Colon (tissue), 2 donors: ENCODE measurements at regions not wholly inside any gene's neighbourhood (a gene's known extent, or its start where the extent isn't known, plus 50 kb on each side); places are given as distances from the start of the nearest gene placed in this dataset.

Source experiments
- FAIRE-seq: peaks from 2 replicates; lab custom pipeline; 2012; peaks lifted over from hg19 to GRCh38; lab: Jason Lieb, UNC
- donor health status: control.
- donor health status: control.

GRCh38 chr11:134515081-134515960 is 103.3 kb upstream of the B3GAT1 start:
- no peak for FAIRE-seq

- no peak for FAIRE-seq
These were observed 102.4 kb upstream of the B3GAT1 start for GRCh38 chr11:134514354-134514951.

- no peak for FAIRE-seq
These were observed 101.6 kb upstream of the B3GAT1 start for GRCh38 chr11:134513585-134514120.

- no peak for FAIRE-seq
These were observed 100.8 kb upstream of the B3GAT1 start for GRCh38 chr11:134512571-134513538.

GRCh38 chr11:134512061-134512460 is 100.0 kb upstream of the B3GAT1 start:
- no peak for FAIRE-seq

- FAIRE-seq, result no peak
These were observed 99.2 kb upstream of the B3GAT1 start for GRCh38 chr11:134511255-134511654.

- FAIRE-seq, result no peak
These were observed 98.4 kb upstream of the B3GAT1 start for GRCh38 chr11:134510233-134511040.

- no peak for FAIRE-seq
These were observed 97.6 kb upstream of the B3GAT1 start for GRCh38 chr11:134509381-134510232.

GRCh38 chr11:134508219-134508990 is 96.4 kb upstream of the B3GAT1 start:
- no peak for FAIRE-seq

- FAIRE-seq, result no peak
These were observed 94.0 kb upstream of the B3GAT1 start for GRCh38 chr11:134506046-134506445.

- no peak for FAIRE-seq
These were observed 93.1 kb upstream of the B3GAT1 start for GRCh38 chr11:134505125-134505524.

- FAIRE-seq, result no peak
These were observed 92.3 kb upstream of the B3GAT1 start for GRCh38 chr11:134504146-134504905.

GRCh38 chr11:134503596-134503995 is 91.6 kb upstream of the B3GAT1 start:
- no peak for FAIRE-seq

- no peak for FAIRE-seq
These were observed 91.1 kb upstream of the B3GAT1 start for GRCh38 chr11:134503100-134503499.

GRCh38 chr11:134502153-134502550 is 90.1 kb upstream of the B3GAT1 start:
- FAIRE-seq, result no peak

- no peak for FAIRE-seq
These were observed 89.5 kb upstream of the B3GAT1 start for GRCh38 chr11:134501406-134502152.

GRCh38 chr11:134500621-134501020 is 88.6 kb upstream of the B3GAT1 start:
- FAIRE-seq, result no peak

GRCh38 chr11:134499990-134500389 is 87.9 kb upstream of the B3GAT1 start:
- no peak for FAIRE-seq
